Bronchial epithelial cell (primary cell): ENCODE measurements at regions not wholly inside any gene's neighbourhood (a gene's known extent, or its start where the extent isn't known, plus 50 kb on each side); places are given as distances from the start of the nearest gene placed in this dataset.

Source experiments
- DNase-seq: peaks from one replicate; pipeline ENCODE4 v3.0.0-alpha.2; 2010; ENCODE audit warnings: low read depth
- FAIRE-seq: peaks from 2 replicates; lab custom pipeline; 2011; peaks lifted over from hg19 to GRCh38; lab: Jason Lieb, UNC
- H3K27me3 ChIP-seq: 2 replicates; pipeline ENCODE4 v1.5.1; 2011; ENCODE audit warnings: low read length; ENCODE audit not compliant: control insufficient read depth, insufficient read depth
- H3K36me3 ChIP-seq: 2 replicates; pipeline ENCODE4 v1.5.1; 2011; ENCODE audit warnings: low read length; ENCODE audit not compliant: control insufficient read depth, insufficient read depth
- H3K4me3 ChIP-seq: 2 replicates; pipeline ENCODE4 v1.5.1; 2011; ENCODE audit warnings: mild to moderate bottlenecking, low read depth, low read length, control low read depth
- CTCF ChIP-seq: IDR thresholded peaks from 2 replicates; pipeline ENCODE4 v1.5.1; 2011; ENCODE audit warnings: mild to moderate bottlenecking, moderate library complexity, low read length, control low read depth, inconsistent platforms; ENCODE audit not compliant: insufficient read depth, severe bottlenecking

DNA sequence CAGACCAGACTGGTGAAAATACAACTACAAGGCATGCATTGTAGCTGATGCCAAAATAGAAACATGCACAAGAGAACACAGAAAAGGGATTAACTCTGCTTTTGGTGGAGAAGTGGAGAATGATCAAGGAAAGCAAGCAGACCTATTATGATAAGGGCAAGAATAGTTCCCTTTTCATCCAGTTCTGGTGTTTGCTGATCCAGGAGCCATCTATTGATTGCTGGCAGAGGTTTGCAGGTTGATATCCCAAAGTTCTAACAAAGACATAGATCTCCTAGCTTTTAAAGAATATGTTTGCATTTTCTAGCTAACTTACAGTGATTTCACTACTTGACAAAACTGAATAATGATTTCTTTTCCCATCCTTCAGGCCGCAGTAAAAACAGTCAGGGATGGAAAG lies 166.2 kb upstream of the CDKN3 start:
- no peaks in the 10 kb centered on the region for H3K27me3 ChIP-seq
- no peak for TF ChIP-seq CTCF
- H3K36me3 ChIP-seq: no peaks in the 10 kb centered on the region
- DNase-seq: no peak
- H3K4me3 ChIP-seq: no peak overlapping the region
- no peak for FAIRE-seq

- DNase-seq (no peak), FAIRE-seq (no peak)
- no peak overlapping the region for H3K4me3 ChIP-seq
- no peaks in the 10 kb centered on the region for H3K36me3 ChIP-seq
- no peak for TF ChIP-seq CTCF
- H3K27me3 ChIP-seq: no peaks in the 10 kb centered on the region
These were observed 164.1 kb upstream of the CDKN3 start for GRCh38 chr14:54232735-54233134.

- no peak for TF ChIP-seq CTCF
- Histone ChIP-seq H3K4me3 (no peak overlapping the region), H3K36me3 (no peaks in the 10 kb centered on the region), H3K27me3 (no peaks in the 10 kb centered on the region)
- DNase-seq: no peak
- FAIRE-seq: no peak
These were observed 155.3 kb upstream of the CDKN3 start for GRCh38 chr14:54241517-54241916.

DNA sequence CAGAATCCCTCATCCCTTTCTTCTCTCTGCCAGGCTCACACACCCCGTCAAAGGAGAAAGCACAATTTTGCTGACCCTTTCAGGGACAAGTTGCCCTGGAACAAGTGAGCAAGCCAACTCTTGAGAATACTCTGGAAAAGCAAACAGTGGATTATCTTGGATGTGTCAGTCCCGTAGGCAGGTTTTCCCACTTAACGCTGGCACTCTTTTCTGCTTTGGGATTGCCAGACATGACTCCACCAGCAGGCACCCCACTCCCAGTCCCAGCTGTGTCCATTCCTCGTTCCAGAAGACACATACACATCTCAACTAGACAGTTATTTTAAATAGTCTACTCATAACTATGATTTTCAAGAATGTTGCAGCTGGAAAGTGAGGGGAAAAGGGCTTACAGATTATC lies 145.5 kb upstream of the CDKN3 start:
- no peak for TF ChIP-seq CTCF
- Histone ChIP-seq H3K4me3 (no peak overlapping the region), H3K36me3 (no peaks in the 10 kb centered on the region), H3K27me3 (no peaks in the 10 kb centered on the region)
- peak; percentile 59 for DNase-seq
- FAIRE-seq: no peak

GRCh38 chr14:54252072-54252730 lies 144.6 kb upstream of the CDKN3 start:
- Histone ChIP-seq H3K4me3 (no peak overlapping the region), H3K36me3 (no peaks in the 10 kb centered on the region), H3K27me3 (no peaks in the 10 kb centered on the region)
- DNase-seq (peak; percentile 75), FAIRE-seq (no peak)
- no peak for TF ChIP-seq CTCF
